Central memory CD8-positive, alpha-beta T cell (primary cell): ENCODE measurements at regions not wholly inside any gene's neighbourhood (a gene's known extent, or its start where the extent isn't known, plus 50 kb on each side); places are given as distances from the start of the nearest gene placed in this dataset.
"Not testable (repeated sequence)": the region's sequence is repeated elsewhere in the genome, so short reads cannot be mapped to it uniquely, and the experiment has no call there.

ENCODE experiments used
- ATAC-seq: fragments of 150-1000 bp; cut with Tn5 transposase; replicated peaks from 2 replicates; pipeline ENCODE4 v1.10.0; 2022; ENCODE audit warnings: mild to moderate bottlenecking, moderate FRiP score, moderate number of reproducible peaks; ENCODE audit not compliant: poor library complexity, severe bottlenecking; ENCODE audit errors: extremely low read depth
- DNase-seq, 2 donors: peaks; one replicate each; pipeline ENCODE4 v3.0.0; 2021; ENCODE audit warnings: low spot score in 2 of 2
- H3K27ac Mint-ChIP-seq: one replicate; pipeline ENCODE4 v1.8.0; 2022; ENCODE audit warnings: low read depth, mild to moderate bottlenecking, moderate library complexity, mixed read lengths
- H3K27me3 Mint-ChIP-seq: one replicate; pipeline ENCODE4 v1.8.0; 2022; ENCODE audit warnings: mixed read lengths
- H3K36me3 Mint-ChIP-seq: one replicate; pipeline ENCODE4 v1.8.0; 2022; ENCODE audit warnings: mild to moderate bottlenecking, moderate library complexity, mixed read lengths; ENCODE audit not compliant: insufficient read depth
- H3K4me1 Mint-ChIP-seq: one replicate; pipeline ENCODE4 v1.8.0; 2022; ENCODE audit warnings: mixed read lengths
- H3K4me3 Mint-ChIP-seq: one replicate; pipeline ENCODE4 v1.8.0; 2022; ENCODE audit warnings: mild to moderate bottlenecking, moderate library complexity, mixed read lengths
- H3K9me3 Mint-ChIP-seq: one replicate; pipeline ENCODE4 v1.8.0; 2022; ENCODE audit warnings: mixed read lengths

DNA sequence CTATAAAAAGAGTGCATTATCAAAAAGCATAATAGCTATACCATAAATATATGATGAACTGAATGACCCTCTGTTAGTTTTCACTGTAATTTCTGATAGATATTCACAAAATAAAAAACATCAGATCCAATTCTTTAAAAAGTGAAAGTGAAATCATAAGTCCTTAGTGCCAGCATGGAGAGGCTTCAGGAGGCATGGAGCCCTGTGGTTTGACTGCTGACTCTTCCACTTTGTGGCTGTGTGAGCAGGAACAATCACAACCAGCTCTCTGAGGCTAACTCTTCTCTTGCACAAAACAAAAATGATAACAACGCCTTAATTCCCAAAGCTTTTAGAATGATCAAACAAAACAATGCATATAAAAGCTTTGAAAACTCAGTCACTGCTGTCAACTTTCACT, 1143.9 kb downstream of the PDHA2 start:
- Mint-ChIP-seq H3K27ac (no peak overlapping the region), H3K36me3 (no peaks in the 10 kb centered on the region), H3K4me3 (no peak overlapping the region), H3K9me3 (peaks cover 10% of the 10 kb centered on the region), H3K27me3 (no peaks in the 10 kb centered on the region), H3K4me1 (no peaks in the 10 kb centered on the region)
- no peak for ATAC-seq
- no peak for DNase-seq

DNA sequence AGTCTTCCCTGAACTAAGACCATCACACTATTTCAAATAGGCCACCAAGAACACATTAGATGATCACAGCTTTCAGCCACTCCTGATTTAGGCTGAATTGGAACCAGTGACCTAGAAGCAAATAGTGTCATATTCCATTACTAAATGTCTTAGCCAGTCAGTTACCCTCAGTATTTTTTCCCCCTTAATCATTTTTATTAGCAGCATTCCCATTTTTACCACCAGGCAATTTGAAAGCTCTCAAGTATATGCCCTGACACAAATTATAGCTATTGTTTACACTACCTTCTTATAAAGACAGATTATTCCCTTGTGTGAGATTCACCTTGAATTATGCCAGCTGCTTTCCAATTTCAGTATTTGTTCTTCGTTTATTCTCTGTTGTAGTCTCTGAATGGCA, 1146.9 kb downstream of the PDHA2 start:
- Mint-ChIP-seq H3K36me3 (no peaks in the 10 kb centered on the region), H3K4me3 (no peak overlapping the region), H3K27me3 (no peaks in the 10 kb centered on the region), H3K27ac (no peak overlapping the region), H3K4me1 (no peaks in the 10 kb centered on the region), H3K9me3 (peaks cover 17% of the 10 kb centered on the region)
- ATAC-seq (no peak), DNase-seq (no peak)

- no peak overlapping the region for H3K27ac Mint-ChIP-seq
- no peaks in the 10 kb centered on the region for H3K36me3 Mint-ChIP-seq
- ATAC-seq: no peak
- H3K4me1 Mint-ChIP-seq: no peaks in the 10 kb centered on the region
- DNase-seq: no peak
- no peak overlapping the region for H3K4me3 Mint-ChIP-seq
- H3K9me3 Mint-ChIP-seq: peaks cover 27% of the 10 kb centered on the region
- no peaks in the 10 kb centered on the region for H3K27me3 Mint-ChIP-seq
Observed at GRCh38 chr4:96991083-96991482, 1151.2 kb downstream of the PDHA2 start.

DNA sequence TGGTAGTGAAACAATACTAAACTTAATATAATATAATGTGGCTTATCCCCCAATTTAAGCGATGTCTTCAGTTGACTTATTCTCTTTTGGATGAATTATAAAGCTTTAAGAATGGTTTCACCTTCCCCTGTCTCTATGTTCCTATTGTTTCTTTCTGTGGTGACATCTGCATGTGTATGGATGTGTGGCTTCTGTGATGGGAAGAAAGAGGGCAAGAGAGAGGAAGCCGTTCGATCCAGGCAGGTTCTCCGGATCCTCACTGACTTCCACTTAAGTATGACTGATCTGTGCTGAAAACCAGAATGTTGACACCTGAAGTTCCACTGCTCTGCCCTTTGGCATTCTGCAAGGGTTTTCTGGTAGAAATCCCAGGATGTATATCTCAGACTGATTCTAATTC, 1150.8 kb downstream of the STPG2 start:
- no peaks in the 10 kb centered on the region for H3K4me1 Mint-ChIP-seq
- no peaks in the 10 kb centered on the region for H3K27me3 Mint-ChIP-seq
- DNase-seq: no peak
- peaks cover 27% of the 10 kb centered on the region for H3K9me3 Mint-ChIP-seq
- no peak for ATAC-seq
- H3K36me3 Mint-ChIP-seq: no peaks in the 10 kb centered on the region
- H3K4me3 Mint-ChIP-seq: no peak overlapping the region
- H3K27ac Mint-ChIP-seq: no peak overlapping the region

- Mint-ChIP-seq H3K4me3 (no peak overlapping the region), H3K9me3 (peaks cover 23% of the 10 kb centered on the region), H3K27me3 (no peaks in the 10 kb centered on the region), H3K27ac (no peak overlapping the region), H3K4me1 (no peaks in the 10 kb centered on the region), H3K36me3 (no peaks in the 10 kb centered on the region)
- ATAC-seq (no peak), DNase-seq (no peak)
Observed at GRCh38 chr4:96993560-96993959, 1149.7 kb downstream of the STPG2 start.

DNA sequence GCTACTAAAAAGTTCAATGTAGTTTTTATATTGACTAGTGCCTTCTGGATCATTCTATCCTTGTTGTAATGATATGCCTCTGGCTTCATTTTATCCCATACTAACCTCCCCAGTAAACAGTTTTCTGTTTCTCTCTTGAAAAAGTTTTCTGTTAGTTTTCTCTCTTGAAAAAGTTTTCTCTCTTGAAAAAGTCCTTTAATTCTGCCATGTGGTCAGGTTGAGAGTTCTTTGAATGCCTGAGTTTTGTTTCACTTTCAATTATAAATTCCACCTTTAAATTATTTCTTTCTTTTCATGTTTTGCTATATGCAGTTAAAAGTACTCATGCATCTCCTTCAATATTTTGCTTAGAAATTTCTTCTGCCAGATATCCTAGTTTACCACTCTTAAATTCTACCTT, 1139.6 kb downstream of the STPG2 start:
- Mint-ChIP-seq H3K9me3 (peaks cover 15% of the 10 kb centered on the region), H3K27ac (no peak overlapping the region), H3K4me1 (no peaks in the 10 kb centered on the region), H3K36me3 (no peaks in the 10 kb centered on the region), H3K4me3 (no peak overlapping the region), H3K27me3 (no peaks in the 10 kb centered on the region)
- ATAC-seq (no peak), DNase-seq (no peak)

- H3K27me3 Mint-ChIP-seq: no peaks in the 10 kb centered on the region
- ATAC-seq (no peak), DNase-seq (no peak)
- H3K27ac Mint-ChIP-seq: no peak overlapping the region
- H3K9me3 Mint-ChIP-seq: peaks cover 12% of the 10 kb centered on the region
- no peak overlapping the region for H3K4me3 Mint-ChIP-seq
- no peaks in the 10 kb centered on the region for H3K36me3 Mint-ChIP-seq
- H3K4me1 Mint-ChIP-seq: no peaks in the 10 kb centered on the region
Observed at GRCh38 chr4:97013309-97013708, 1130.0 kb downstream of the STPG2 start.

DNA sequence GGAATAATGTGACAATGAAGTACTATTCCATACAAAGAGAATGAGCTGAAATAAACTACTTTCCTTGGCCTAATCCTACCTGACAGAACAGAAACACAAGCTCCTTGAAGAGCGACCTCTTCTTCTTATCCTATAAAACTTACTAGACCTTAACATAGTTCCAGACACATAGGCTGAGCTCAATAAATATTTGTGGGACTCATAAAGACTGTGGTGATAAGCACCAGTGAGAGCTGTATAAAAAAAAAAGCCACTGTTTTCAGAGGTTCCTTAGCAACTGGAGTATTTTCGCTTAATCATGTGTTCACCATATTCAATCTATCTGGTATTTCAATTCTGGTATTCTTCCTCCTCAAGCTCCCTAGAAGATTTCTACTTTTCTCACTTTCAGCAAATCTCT, 1129.6 kb downstream of the STPG2 start:
- ATAC-seq: no peak
- H3K9me3 Mint-ChIP-seq: peaks cover 12% of the 10 kb centered on the region
- H3K4me1 Mint-ChIP-seq: no peaks in the 10 kb centered on the region
- DNase-seq: no peak
- H3K27me3 Mint-ChIP-seq: no peaks in the 10 kb centered on the region
- no peak overlapping the region for H3K4me3 Mint-ChIP-seq
- H3K27ac Mint-ChIP-seq: no peak overlapping the region
- no peaks in the 10 kb centered on the region for H3K36me3 Mint-ChIP-seq

DNA sequence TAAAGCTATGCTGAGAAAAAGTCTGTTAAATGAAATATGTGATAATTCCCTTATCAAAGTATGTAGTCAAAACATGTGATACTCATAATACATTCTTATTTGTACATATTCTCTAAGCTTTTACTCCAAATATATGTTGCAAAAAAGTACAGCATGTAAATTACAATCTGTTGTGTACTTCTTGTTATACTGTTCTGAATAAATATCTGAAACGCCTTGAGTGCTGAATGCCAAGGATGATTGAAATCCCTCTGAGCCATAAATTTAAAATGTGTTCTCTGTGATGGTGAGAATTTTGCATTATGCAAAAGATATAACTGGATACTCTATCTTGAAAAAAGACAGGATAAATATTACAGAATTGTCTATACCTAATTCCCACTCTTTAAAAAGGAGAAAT, 1128.0 kb downstream of the STPG2 start:
- Mint-ChIP-seq H3K27ac (no peak overlapping the region), H3K9me3 (peaks cover 19% of the 10 kb centered on the region), H3K36me3 (no peaks in the 10 kb centered on the region), H3K27me3 (no peaks in the 10 kb centered on the region), H3K4me3 (no peak overlapping the region), H3K4me1 (no peaks in the 10 kb centered on the region)
- DNase-seq (no peak), ATAC-seq (no peak)

DNA sequence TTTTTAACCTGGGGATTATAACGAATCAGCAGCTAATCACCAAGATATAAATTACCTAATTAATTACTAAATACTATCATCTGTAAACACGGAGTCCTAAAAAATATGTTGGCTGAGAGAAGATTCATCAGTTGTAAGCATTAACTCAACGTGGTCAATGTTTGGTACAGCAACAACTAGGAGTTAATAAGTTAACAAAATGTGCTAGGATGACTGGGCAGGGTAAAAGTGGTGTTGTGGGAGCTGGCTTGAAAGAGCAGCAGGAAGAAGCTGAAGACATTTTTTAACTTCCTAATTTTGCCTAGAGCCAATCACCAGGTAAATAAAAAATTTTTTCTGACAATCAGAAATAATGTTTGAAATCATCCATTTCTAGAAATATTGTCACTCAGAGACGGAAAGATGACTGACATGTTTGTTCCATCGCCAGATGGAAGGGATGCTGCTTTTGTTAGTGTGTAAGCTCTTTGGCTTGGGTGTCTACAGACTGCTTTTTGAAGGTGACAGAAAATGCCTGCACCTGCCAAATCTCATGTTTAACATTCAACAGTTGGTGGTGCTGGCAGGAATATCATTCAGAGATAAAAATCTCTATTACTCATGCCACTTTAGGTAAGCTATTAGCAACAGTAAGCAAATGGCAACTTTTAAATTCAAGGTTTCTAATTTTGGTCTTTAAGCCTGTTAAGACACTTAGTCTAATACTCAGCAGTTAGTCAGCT, 1126.9 kb downstream of the STPG2 start:
- Mint-ChIP-seq H3K4me3 (no peak overlapping the region), H3K27ac (no peak overlapping the region), H3K27me3 (no peaks in the 10 kb centered on the region), H3K4me1 (no peaks in the 10 kb centered on the region), H3K9me3 (peaks cover 20% of the 10 kb centered on the region), H3K36me3 (no peaks in the 10 kb centered on the region)
- ATAC-seq (no peak), DNase-seq (no peak)

DNA sequence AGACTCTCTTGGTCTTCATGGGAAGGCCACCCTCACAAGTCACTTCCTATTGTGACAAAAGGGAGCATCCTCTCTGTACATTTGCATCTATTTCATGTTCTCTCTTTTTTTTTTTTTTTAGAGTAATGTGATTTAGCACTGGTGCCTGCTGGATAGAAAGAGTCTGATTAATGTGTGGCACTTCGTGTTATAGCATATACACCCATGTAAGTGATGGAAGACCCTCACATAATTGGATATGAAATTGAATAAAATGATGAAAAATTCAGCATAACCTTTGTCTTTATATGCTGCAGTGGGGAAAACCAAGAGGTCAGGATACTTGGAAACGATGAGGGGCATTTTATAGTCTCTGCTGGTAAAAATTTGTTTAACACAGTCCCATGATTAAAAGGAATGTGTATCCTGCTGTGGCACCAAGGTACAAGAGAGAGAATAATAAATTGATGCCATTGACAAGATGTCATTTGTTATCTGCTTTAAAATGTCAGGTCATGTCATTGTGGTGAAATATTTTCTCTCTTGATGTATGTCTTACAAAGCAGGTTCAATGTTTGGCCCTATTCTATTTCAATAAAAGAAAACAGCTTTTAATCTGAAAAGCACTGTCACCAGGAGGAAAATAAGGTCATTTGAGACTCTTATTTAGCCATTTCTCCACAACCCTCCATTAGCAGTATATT, 1115.4 kb downstream of the STPG2 start:
- H3K4me3 Mint-ChIP-seq: no peak overlapping the region
- H3K27ac Mint-ChIP-seq: no peak overlapping the region
- DNase-seq (no peak), ATAC-seq (no peak)
- no peaks in the 10 kb centered on the region for H3K36me3 Mint-ChIP-seq
- no peaks in the 10 kb centered on the region for H3K4me1 Mint-ChIP-seq
- H3K27me3 Mint-ChIP-seq: no peaks in the 10 kb centered on the region
- peaks cover 28% of the 10 kb centered on the region for H3K9me3 Mint-ChIP-seq

DNA sequence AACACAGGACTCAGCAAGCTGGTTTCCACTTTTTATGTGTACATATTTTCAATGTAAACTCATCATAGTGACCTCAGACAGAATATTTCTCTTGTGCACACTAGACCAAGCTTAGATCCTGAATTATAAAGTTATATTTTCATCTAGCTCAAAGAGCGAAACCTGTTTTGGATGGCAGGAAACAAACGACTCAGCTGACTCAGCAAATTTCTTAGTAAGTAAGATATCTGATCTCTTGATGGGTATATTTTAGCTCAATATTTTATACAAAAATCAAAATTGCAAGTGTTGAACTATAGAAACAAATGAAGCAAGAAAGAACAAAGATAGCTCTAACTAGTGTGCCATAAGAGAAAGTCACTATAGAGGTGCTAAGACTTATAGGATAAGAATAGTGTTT, 1114.5 kb downstream of the STPG2 start:
- ATAC-seq (no peak), DNase-seq (no peak)
- Mint-ChIP-seq H3K27me3 (no peaks in the 10 kb centered on the region), H3K4me3 (no peak overlapping the region), H3K9me3 (peaks cover 20% of the 10 kb centered on the region), H3K36me3 (no peaks in the 10 kb centered on the region), H3K4me1 (no peaks in the 10 kb centered on the region), H3K27ac (no peak overlapping the region)

GRCh38 chr4:97037411-97038145, 1105.7 kb downstream of the STPG2 start:
- DNase-seq, H3K4me3 Mint-ChIP-seq, H3K36me3 Mint-ChIP-seq, H3K27me3 Mint-ChIP-seq, ATAC-seq, H3K27ac Mint-ChIP-seq, H3K4me1 Mint-ChIP-seq: not testable (repeated sequence)
- H3K9me3 Mint-ChIP-seq: peaks cover 13% of the 10 kb centered on the region
